Erythroblast (primary cell): ENCODE measurements at regions not wholly inside any gene's neighbourhood (a gene's known extent, or its start where the extent isn't known, plus 50 kb on each side); places are given as distances from the start of the nearest gene placed in this dataset.

Experiments
- GATA1 ChIP-seq: IDR thresholded peaks from 2 replicates; pipeline ENCODE4 v1.6.1; 2011; ENCODE audit warnings: low read depth, mild to moderate bottlenecking, control low read depth, low read length, moderate library complexity
- POLR2A ChIP-seq: IDR thresholded peaks from 2 replicates; pipeline ENCODE4 v1.6.1; 2011; ENCODE audit warnings: mild to moderate bottlenecking, low read length

GRCh38 chr10:42981358-42982236, 95.3 kb upstream of the RET start:
- TF ChIP-seq POLR2A (no peak), GATA1 (no peak)
